ENCODE measurements at regions not wholly inside any gene's neighbourhood (a gene's known extent, or its start where the extent isn't known, plus 50 kb on each side); places are given as distances from the start of the nearest gene placed in this dataset.

DNA sequence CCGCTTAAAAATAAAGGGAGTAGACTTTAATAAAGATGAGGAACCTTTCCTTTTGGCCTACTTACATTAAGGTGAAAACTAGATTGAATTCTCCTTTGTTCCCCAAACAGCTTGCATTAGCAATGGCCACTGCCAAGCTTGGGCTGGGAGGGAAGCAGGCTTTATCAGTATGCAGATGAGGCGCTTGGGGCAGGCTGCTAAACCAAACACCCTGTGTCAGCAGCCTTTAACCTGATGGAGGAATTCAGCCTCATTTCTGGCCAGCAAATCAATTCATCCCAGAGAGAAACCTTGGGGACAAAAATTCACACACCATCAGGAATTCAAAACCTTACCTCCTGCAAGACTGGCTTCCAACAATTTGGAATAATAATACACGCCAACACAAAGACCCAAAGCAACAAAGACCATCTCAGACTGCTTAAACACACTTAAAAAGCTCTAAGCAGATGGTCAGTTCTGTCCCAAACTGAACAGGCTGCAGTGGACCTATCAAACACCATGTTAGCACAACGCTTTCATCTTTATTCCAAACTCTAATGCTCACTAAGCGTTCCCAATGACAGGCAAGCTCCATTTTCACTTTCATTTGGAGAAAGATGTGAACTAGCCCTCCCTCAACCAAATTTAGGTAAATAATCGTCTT is 255.1 kb upstream of the CMC1 start:
- TF ChIP-seq, protein P1, sequence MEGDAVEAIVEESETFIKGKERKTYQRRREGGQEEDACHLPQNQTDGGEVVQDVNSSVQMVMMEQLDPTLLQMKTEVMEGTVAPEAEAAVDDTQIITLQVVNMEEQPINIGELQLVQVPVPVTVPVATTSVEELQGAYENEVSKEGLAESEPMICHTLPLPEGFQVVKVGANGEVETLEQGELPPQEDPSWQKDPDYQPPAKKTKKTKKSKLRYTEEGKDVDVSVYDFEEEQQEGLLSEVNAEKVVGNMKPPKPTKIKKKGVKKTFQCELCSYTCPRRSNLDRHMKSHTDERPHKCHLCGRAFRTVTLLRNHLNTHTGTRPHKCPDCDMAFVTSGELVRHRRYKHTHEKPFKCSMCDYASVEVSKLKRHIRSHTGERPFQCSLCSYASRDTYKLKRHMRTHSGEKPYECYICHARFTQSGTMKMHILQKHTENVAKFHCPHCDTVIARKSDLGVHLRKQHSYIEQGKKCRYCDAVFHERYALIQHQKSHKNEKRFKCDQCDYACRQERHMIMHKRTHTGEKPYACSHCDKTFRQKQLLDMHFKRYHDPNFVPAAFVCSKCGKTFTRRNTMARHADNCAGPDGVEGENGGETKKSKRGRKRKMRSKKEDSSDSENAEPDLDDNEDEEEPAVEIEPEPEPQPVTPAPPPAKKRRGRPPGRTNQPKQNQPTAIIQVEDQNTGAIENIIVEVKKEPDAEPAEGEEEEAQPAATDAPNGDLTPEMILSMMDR (IDR thresholded peaks at IDR 0.05; ENCODE audit: low read depth, low read length), result no peak
- H3K4me3 ChIP-seq (replicated peaks in 1 of 2; ENCODE audit: low read depth in 2 of 2, low read length in 2 of 2), result no peak overlapping the region
- DNase-seq (ENCODE audit: low read depth in 2 of 2), result no peak

DNA sequence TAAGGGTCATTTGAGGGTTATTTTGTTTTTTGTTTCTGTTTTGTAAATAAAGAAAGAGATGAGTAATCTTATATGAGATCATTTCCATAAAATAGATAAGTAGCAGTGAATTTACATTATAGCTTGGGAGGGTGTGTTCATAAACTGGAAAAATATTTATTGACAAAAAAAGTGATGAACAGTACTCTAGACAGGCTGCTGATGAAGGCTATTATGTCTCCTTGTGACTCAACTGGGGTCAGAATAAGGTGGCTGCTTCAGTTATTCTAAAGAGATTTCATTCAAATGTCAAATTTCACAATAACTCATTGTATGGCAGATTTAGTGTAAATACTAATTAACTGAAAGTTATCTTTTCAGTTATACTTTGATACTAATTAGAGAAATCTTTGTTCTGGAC is 251.1 kb upstream of the CMC1 start:
- TF ChIP-seq, protein P1 (IDR thresholded peaks at IDR 0.05; ENCODE audit: low read depth, low read length), result no peak
- DNase-seq (ENCODE audit: low read depth in 2 of 2), result no peak
- no peak overlapping the region for H3K4me3 ChIP-seq (replicated peaks in 1 of 2; ENCODE audit: low read depth in 2 of 2, low read length in 2 of 2)

DNA sequence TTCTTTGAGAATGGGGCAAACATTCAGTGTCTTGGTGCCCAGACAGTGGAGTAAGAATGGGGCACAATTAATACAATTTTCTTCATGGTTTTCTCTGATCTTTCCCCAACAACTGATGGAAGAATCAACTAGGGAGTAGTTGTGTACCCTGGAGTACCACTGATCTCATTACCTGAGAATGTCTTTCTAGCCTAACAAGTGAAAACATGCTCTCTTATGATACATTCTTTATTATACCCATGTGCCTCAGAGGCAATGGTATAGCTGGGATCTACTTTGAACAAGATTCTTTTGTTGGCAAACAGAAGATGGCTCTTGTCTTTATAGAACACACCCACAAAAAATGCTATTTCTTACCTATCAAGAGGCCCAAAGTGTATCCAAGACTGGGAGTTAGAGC is 250.6 kb upstream of the CMC1 start:
- H3K4me3 ChIP-seq (replicated peaks in 1 of 2; ENCODE audit: low read depth in 2 of 2, low read length in 2 of 2), result no peak overlapping the region
- TF ChIP-seq, protein P1 (IDR thresholded peaks at IDR 0.05; ENCODE audit: low read depth, low read length), result no peak
- DNase-seq (ENCODE audit: low read depth in 2 of 2), result no peak

DNA sequence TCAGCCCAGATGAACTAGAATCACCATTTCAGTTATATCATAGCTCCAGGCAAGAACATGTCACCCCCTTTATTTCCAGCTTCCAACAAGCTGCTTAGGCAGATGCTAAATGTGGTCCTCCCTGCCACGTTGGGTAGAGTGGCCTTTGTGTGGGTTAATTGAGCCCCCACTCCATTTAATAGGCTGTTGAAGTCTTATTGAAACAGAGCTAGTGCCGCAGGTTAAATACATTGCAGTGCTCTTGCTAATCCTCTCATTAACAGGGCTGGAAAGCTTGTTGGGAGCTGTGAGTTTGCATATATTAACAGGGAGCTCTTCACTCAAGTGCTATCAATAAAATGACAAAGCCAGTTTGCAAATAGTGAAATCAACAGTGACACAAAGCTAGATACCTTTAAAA is 248.4 kb upstream of the CMC1 start:
- TF ChIP-seq, protein P1 (IDR thresholded peaks at IDR 0.05; ENCODE audit: low read depth, low read length), result no peak
- no peak for DNase-seq (ENCODE audit: low read depth in 2 of 2)
- no peak overlapping the region for H3K4me3 ChIP-seq (replicated peaks in 1 of 2; ENCODE audit: low read depth in 2 of 2, low read length in 2 of 2)

DNA sequence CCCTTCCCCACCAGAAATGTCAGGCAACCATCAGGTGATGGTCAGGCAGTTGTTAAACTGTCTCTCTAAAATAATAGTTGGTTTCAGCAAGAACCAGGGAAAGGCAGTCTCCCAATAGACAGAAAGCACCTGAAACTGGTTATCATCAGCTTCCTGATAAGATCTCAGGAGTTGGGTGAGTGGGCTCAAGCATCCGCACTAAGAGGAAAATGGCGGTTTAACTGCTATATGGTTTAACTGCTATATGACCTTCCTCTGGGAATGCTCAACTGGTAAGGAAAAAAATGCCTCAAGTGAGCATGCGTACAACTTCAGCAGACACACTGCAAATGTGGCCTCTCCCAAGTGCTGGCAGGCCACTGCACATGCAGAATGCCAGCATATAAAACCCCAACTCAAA is 240.8 kb upstream of the CMC1 start:
- TF ChIP-seq, protein P1 (IDR thresholded peaks at IDR 0.05; ENCODE audit: low read depth, low read length), result no peak
- no peak for DNase-seq (ENCODE audit: low read depth in 2 of 2)
- H3K4me3 ChIP-seq (replicated peaks in 1 of 2; ENCODE audit: low read depth in 2 of 2, low read length in 2 of 2), result no peak overlapping the region

DNA sequence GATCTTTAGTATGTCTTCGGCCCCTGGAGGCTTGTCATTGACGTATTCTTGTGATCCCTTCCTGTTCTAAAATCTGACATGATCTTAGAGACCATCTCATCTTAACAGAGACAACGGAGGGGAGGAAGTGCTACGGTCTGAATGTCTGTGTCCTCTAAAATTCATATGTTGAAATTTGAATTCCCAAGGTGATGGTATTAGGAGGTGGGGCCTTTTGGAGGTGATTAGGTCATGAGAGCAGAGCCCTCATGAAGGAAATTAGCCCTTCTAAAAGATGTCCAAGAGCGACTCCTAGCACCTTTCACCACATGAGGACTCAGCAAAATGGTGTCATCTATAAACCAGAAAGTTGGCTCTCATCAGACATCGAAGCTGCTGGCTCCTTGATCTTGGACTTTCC is 233.2 kb upstream of the CMC1 start:
- H3K4me3 ChIP-seq (replicated peaks in 1 of 2; ENCODE audit: low read depth in 2 of 2, low read length in 2 of 2), result no peak overlapping the region
- TF ChIP-seq, protein P1 (IDR thresholded peaks at IDR 0.05; ENCODE audit: low read depth, low read length), result no peak
- no peak for DNase-seq (ENCODE audit: low read depth in 2 of 2)

DNA sequence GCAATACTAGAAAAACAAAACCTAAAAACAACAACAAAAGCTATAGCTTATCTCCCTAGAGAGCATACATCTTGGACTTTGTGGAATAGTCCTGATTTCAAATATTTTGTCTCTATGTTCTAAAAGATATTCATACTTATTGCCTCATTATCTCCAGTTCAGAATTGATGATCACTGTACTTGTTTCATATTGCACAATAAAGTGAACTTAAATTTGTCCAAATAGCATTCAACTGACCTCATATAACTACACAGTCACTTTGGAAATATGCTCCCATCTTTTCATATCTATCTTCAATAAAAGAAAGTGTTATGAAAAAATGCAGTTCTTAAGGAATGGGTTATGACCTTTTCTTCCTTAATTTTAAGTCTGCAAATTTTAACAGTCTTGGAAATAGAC is 228.6 kb upstream of the CMC1 start:
- DNase-seq (ENCODE audit: low read depth in 2 of 2), result peak; percentile 17 to 34
- TF ChIP-seq, protein P1 (IDR thresholded peaks at IDR 0.05; ENCODE audit: low read depth, low read length), result no peak
- no peak overlapping the region for H3K4me3 ChIP-seq (replicated peaks in 1 of 2; ENCODE audit: low read depth in 2 of 2, low read length in 2 of 2)

Data from cardiac fibroblast (primary cell).